Breast epithelium (tissue), 3 donors: ENCODE measurements at regions not wholly inside any gene's neighbourhood (a gene's known extent, or its start where the extent isn't known, plus 50 kb on each side); places are given as distances from the start of the nearest gene placed in this dataset.

Experiments
- POLR2AphosphoS5 ChIP-seq, 3 donors: sonication (generic); formaldehyde crosslinking; IDR thresholded peaks; one replicate each; pipeline ENCODE4 v1.6.1; 2017; ENCODE audit warnings: antibody characterized with exemption in 3 of 3
- TF ChIP-seq, protein P1 (sequence below), 3 donors: fragments of 450-650 bp; IDR thresholded peaks; one replicate each; pipeline ENCODE4 v1.5.1; 2016 to 2017; ENCODE audit warnings: antibody characterized with exemption in 3 of 3, mild to moderate bottlenecking in 3 of 3, moderate library complexity in 3 of 3

GRCh38 chr4:123052007-123052406 lies 129.6 kb upstream of the NUDT6 start:
- TF ChIP-seq POLR2AphosphoS5 (IDR thresholded peaks at IDR 0.05), result no peak
- TF ChIP-seq, protein P1, sequence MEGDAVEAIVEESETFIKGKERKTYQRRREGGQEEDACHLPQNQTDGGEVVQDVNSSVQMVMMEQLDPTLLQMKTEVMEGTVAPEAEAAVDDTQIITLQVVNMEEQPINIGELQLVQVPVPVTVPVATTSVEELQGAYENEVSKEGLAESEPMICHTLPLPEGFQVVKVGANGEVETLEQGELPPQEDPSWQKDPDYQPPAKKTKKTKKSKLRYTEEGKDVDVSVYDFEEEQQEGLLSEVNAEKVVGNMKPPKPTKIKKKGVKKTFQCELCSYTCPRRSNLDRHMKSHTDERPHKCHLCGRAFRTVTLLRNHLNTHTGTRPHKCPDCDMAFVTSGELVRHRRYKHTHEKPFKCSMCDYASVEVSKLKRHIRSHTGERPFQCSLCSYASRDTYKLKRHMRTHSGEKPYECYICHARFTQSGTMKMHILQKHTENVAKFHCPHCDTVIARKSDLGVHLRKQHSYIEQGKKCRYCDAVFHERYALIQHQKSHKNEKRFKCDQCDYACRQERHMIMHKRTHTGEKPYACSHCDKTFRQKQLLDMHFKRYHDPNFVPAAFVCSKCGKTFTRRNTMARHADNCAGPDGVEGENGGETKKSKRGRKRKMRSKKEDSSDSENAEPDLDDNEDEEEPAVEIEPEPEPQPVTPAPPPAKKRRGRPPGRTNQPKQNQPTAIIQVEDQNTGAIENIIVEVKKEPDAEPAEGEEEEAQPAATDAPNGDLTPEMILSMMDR (IDR thresholded peaks at IDR 0.05), result no peak
